GM21423 (cell line): ENCODE measurements at regions not wholly inside any gene's neighbourhood (a gene's known extent, or its start where the extent isn't known, plus 50 kb on each side); places are given as distances from the start of the nearest gene placed in this dataset.
"Not testable (repeated sequence)": the region's sequence is repeated elsewhere in the genome, so short reads cannot be mapped to it uniquely, and the experiment has no call there.

Experiments
- ATAC-seq: cut with Tn5 transposase; IDR thresholded peaks from one replicate; pipeline ENCODE4 v1.9.1; 2021; ENCODE audit warnings: mild to moderate bottlenecking, moderate library complexity; ENCODE audit not compliant: unreplicated experiment

DNA sequence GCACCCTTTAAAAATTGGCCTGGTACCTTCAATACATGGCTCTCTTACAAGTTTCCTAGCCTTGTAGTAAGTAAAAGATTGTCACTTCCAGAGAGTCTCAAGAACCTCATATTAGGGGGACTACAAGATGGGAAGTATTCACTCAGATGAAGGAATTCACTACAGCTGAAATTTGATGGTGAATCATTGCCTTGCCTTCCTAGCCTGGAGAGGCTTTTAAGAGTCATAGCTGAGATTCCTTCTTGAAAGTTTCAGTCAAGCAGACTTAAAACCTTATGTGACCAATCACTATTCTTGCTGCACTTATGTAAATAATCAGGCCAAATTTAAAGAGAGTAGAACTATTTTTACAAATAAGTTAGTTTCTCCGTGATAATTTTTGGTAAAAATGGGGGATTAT lies 451.6 kb downstream of the TRHDE start:
- ATAC-seq: no peak

- no peak for ATAC-seq
These were observed 457.4 kb downstream of the TRHDE start for GRCh38 chr12:72729451-72730010.

- no peak for ATAC-seq
These were observed 462.4 kb downstream of the TRHDE start for GRCh38 chr12:72734581-72734980.

DNA sequence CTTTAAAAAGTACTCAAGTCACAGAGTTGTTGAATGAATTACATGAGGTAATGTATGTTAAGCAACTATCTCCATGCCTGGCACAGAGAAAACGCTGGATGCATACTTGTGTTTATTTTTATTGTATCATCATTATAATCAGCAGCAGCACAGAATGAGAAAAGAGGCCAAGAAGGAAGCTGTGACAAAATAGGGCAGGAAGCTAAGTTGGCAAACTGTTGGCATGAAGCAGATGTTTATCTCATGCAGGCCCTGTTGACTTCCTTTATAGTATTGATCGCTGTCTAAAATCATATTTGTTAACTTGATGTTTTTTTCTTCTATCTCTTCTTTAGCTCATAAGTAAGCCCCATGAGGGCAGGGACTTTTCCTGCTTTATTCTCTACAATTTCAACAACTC lies 466.6 kb downstream of the TRHDE start:
- no peak for ATAC-seq

DNA sequence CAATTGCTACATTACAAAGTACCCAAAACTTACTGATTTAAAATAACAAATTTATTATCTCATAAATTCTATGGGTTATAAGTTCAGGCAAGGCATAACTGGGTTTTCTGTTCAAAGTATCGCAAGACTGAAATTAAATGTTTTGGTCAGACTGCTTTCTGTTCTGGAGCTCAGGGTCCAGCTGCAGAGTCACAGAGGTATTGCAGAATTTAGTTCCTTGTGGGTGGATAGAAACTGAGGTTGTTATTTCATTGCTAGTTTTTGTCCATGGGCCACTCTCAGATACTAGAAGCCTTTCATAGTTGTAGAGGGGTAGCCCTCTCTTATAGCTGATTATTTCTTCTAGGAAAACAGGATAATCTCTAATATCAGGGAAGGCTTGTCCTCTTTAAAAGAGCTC lies 467.9 kb downstream of the TRHDE start:
- ATAC-seq: no peak

DNA sequence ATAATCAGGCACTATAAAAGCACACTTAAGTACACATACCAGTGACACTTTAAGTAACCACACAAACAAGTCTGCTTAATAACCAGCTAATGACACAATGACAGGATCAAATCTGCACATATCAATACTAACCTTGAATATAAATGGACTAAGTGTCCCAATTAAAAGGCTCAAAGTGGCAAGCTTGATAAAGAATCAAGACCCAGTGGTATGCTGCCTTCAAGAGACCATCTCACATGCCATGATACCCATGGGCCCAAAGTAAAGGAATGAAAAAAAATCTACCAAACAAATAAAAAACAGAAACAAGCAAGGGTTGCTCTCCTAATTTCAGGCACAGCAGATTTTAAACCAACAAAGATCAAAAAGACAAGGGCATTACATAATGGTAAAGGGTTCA lies 470.4 kb downstream of the TRHDE start:
- no peak for ATAC-seq

DNA sequence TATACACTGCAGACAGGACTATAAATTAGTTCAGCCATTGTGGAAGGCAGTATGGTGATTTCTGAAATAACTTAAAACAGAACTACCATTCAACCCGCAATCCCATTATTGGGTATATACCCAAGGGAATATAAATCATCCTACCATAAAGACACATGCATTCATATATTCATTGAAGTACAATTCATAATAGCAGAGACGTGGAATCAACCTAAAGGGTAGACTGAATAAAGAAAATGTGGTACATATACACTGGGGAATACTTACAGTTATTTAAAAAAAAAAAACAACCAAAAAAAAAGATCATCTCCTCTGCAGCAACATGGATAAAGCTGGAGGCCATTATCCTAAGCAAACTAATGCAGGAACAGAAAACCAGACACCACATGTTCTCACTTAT lies 473.9 kb downstream of the TRHDE start:
- ATAC-seq: no peak

- ATAC-seq: no peak
These were observed 475.1 kb downstream of the TRHDE start for GRCh38 chr12:72747111-72747849.

DNA sequence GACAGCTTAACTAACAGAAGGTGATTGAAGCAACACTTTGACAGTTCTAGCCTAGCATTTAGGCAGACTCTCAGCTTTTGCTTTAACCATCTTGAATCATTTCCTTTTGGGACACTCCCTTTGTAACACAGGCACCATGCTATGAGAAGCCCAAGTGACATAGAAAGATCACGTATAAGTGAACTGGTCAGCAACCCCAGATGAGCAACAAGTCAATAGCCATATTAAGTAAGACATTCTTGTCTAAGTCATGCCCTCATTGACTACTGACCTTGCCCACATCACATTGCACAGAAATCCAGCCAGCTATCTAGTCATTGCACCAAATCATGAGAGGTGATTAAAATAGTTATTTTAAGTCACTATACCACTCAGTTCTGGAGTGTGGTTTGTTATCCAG lies 476.8 kb downstream of the TRHDE start:
- ATAC-seq: no peak

DNA sequence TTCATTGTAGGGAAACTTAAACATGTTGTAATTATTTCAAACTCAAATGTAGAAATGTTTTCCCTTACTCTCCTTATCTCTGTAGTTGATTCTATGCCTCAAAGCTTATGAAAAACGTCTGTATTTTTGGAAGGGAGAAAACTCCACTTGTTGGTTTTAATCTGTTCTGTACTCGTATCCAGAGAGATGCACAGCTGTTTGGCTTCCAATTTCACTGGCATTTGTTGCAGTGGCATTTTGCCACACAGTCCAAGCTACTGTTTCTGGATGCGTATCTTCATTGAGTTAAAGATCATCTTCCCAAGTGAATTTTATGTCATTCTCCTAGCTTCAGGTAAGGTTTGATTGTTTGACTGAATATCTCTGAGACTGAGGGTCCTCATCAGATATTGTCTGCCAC lies 481.4 kb downstream of the TRHDE start:
- no peak for ATAC-seq

- not testable (repeated sequence) for ATAC-seq
These were observed 481.9 kb downstream of the TRHDE start for GRCh38 chr12:72754026-72754425.

- no peak for ATAC-seq
These were observed 494.3 kb downstream of the TRHDE start for GRCh38 chr12:72766517-72766916.

DNA sequence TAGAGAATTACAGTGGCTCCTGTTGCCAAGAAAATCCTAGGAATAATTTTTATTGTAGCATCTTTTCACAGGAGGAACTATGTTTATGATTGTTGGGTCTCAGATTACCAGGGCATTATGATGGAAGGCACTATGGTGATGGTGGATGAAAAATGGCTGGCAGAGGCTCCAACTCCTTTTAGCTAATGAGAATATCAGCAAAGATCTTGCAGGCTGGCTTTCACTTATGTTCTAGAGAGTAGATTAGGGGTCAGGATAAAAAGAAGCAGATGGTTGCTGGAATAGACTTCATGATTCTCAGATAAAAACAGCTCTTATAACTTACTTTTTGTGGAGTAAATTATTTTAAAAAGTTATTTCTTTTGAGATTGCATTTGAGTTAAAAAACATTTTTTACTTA lies 501.9 kb downstream of the TRHDE start:
- no peak for ATAC-seq

DNA sequence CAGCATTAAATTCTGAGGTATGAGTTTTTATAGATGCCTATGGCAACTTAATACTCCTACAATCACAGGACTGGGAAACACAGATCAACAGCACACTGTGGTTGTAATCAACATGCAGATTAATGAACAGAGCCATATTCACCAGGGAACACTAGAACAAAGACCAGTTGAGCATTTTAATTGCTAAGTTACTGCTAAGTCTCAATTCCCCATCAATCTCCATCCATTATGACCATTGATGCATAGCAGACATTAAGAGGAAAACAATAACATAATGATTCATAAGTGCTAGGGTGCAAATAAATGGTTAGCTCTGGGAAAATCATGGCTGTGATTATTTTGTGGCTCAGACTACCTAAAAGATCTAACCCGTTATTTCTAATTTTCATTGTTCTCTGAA lies 505.6 kb downstream of the TRHDE start:
- ATAC-seq: no peak

DNA sequence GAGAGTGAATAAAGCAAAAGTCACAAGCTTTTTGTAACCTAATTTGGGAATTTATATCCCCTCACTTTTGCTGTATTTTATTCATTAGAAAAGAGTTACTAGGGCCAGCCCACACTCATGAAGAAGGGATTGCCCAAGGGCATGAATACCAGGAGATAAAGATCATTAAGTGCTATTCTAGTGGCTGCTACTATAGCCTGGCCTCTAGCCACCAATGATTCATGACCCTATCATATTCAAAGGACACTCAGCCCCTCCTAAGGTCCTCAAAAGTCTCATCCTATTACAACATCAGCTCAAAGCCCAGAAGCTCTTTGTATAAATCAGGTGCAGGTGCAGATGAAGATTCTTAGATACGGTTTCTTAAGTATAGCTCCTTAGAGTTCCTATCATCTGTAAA lies 518.1 kb downstream of the TRHDE start:
- no peak for ATAC-seq

DNA sequence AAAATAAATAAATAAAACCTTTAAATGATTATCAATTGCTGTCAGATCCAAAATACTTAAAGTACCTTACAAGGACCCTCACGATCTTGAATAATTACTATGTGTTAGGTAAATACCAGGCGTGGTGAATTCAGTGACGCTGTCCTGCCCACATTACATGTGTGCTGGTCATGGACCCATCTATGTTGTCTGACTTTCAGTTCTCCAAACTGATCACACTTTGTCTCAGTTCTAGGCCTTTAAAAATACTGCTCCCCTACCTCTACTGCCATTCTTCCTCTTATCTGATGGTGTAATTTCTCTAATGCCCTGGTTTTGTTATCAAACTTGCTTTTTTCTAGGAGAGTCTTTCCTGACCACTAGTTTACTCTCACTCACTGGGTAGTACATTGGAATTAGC lies 520.7 kb downstream of the TRHDE start:
- no peak for ATAC-seq

DNA sequence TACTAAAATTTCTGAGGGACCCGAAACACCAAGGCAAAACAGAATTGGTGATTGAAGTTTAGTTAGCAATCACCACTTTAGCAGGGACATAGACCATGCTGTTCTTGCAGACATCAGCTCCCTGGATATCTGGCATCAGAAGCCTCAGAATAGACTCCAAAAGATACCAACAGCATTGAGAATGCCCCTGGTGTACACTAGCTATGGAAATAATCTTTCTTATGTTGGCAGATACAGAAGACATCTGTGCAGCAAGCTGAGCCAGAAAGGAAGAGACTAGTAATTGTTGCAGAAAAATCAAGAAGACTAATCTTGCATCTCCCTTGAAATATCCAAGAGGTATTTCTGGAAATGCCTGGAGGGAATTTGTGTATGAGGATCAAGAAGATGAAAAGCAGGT lies 521.6 kb downstream of the TRHDE start:
- ATAC-seq: no peak

DNA sequence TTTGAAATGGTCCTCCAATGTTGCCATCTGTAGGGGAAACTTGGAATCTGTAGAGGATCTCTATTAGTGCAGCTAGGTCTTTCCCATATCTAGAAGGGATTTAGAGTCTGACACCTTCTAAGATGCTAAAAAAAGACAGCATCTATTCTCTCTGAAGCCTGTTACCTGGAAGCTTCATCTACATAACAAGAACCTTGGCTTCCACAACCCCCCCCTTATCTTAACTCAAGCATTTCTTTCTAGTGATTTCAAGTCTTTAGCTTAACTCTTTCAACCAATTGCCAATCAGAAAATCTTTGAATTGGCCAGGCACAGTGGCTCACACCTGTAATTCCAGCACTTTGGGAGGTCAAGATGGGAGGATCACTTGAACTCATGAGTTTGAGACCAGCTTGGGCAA lies 543.3 kb downstream of the TRHDE start:
- ATAC-seq: no peak

GRCh38 chr12:72828662-72829324 lies 556.6 kb downstream of the TRHDE start:
- ATAC-seq: no peak

DNA sequence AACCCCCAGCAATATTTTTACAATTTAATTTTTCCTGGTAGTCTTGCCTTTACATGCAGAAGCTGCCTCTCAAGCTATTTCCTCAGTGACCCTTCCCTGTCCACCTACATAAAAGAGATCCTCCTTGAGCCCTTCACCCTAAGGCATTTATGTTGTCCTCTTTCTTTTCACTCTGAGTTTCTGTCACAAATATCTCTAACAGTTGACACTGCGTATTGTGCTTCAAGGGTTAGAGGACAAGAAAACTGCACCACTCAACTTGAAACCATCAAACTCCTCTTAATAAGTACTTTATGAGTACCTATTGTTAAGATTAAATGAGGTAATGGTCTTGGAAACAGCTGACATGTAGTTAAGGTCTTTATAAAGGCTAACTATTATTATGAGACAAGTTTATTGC lies 557.7 kb downstream of the TRHDE start:
- ATAC-seq: no peak

GRCh38 chr12:72832024-72832423 lies 559.9 kb downstream of the TRHDE start:
- no peak for ATAC-seq

GRCh38 chr12:72836194-72836593 lies 564.0 kb downstream of the TRHDE start:
- no peak for ATAC-seq
